Endothelial cell of umbilical vein (primary cell): ENCODE measurements at regions not wholly inside any gene's neighbourhood (a gene's known extent, or its start where the extent isn't known, plus 50 kb on each side); places are given as distances from the start of the nearest gene placed in this dataset.

Source experiments
- BruUV-seq: library from RNA; stranded (reverse); fragments of 400-500 nt; replicated peaks from 2 replicates; lab custom pipeline; 2021; lab: Mats Ljungman, UMichigan
- CTCF ChIA-PET: fragments of 300-600, 350-600 bp; sonication (Branson Sonifier 250); formaldehyde crosslinking; loops from one replicate; lab custom pipeline; 2021; ENCODE audit warnings: antibody characterized with exemption, inconsistent platforms; lab: Charles Lee
- POLR2A ChIA-PET: fragments of 300-600, 350-600 bp; sonication (Branson Sonifier 250); formaldehyde crosslinking; loops from one replicate; lab custom pipeline; 2021; ENCODE audit warnings: antibody characterized with exemption, inconsistent platforms; lab: Charles Lee
- DNase-seq: peaks from one replicate; pipeline ENCODE4 v3.0.0-alpha.2; 2011; ENCODE audit warnings: low read depth, low spot score
- FAIRE-seq: peaks from 2 replicates; lab custom pipeline; 2011; peaks lifted over from hg19 to GRCh38; lab: Jason Lieb, UNC
- H2AFZ ChIP-seq: 2 replicates; pipeline ENCODE4 v1.6.0; 2012; ENCODE audit warnings: low read depth, low read length, control low read depth, inconsistent platforms
- H3K27ac ChIP-seq: 2 replicates; pipeline ENCODE4 v1.5.1; 2011; ENCODE audit warnings: low read depth, mild to moderate bottlenecking, control low read depth, low read length, moderate library complexity; ENCODE audit not compliant: insufficient read depth
- H3K27me3 ChIP-seq, 2 experiments: 2 replicates each; pipeline versions ENCODE4 v1.6.0 to v1.6.1; 2011; ENCODE audit warnings: low read length in 2 of 2, mixed read lengths in 1 of 2; ENCODE audit not compliant: control insufficient read depth in 2 of 2, insufficient read depth in 2 of 2
- H3K36me3 ChIP-seq, 2 experiments: 2 replicates in 1 of 2; 3 replicates in 1 of 2; pipeline ENCODE4 v1.5.1; 2011; ENCODE audit warnings: low read length in 2 of 2, mild to moderate bottlenecking in 1 of 2, moderate library complexity in 1 of 2; ENCODE audit not compliant: control insufficient read depth in 2 of 2, insufficient read depth in 2 of 2; ENCODE audit errors: extremely low read depth in 1 of 2
- H3K4me1 ChIP-seq: 3 replicates; pipeline ENCODE4 v1.5.1; 2011; ENCODE audit warnings: mild to moderate bottlenecking, low read length; ENCODE audit not compliant: control insufficient read depth, insufficient read depth; ENCODE audit errors: extremely low read depth
- H3K4me2 ChIP-seq: 2 replicates; pipeline ENCODE4 v1.6.1; 2011; ENCODE audit warnings: low read length, control low read depth, mixed read lengths; ENCODE audit not compliant: insufficient read depth
- H3K4me3 ChIP-seq, 3 experiments: fragments of 200-600 bp in 1 of 3; sonication (generic), shearing (Covaris generic) in 1 of 3; replicated peaks in 1 of 3; 2 replicates each; pipeline ENCODE4 v1.5.1; 2011 to 2016; ENCODE audit warnings: control low read depth in 3 of 3, low read length in 3 of 3, mild to moderate bottlenecking in 2 of 3, inconsistent platforms in 1 of 3, low read depth in 1 of 3, moderate library complexity in 1 of 3; ENCODE audit not compliant: insufficient read depth in 1 of 3
- H3K79me2 ChIP-seq: 2 replicates; pipeline ENCODE4 v1.6.0; 2012; ENCODE audit warnings: low read length, inconsistent platforms; ENCODE audit not compliant: control insufficient read depth, insufficient read depth
- H3K9ac ChIP-seq: replicated peaks from 2 replicates; pipeline ENCODE3; 2011; ENCODE audit warnings: low read length, control low read depth; ENCODE audit not compliant: insufficient read depth; ENCODE audit errors: extremely low read depth
- H3K9me1 ChIP-seq: replicated peaks from 3 replicates; pipeline ENCODE4 v1.6.0; 2011; ENCODE audit warnings: mild to moderate bottlenecking, low read length; ENCODE audit not compliant: control insufficient read depth, insufficient read depth; ENCODE audit errors: extremely low read depth
- H3K9me3 ChIP-seq: replicated peaks from 2 replicates; pipeline ENCODE4 v1.5.1; 2012; ENCODE audit warnings: low read length, inconsistent platforms; ENCODE audit not compliant: control insufficient read depth, insufficient read depth
- H4K20me1 ChIP-seq: replicated peaks from 2 replicates; pipeline ENCODE3; 2011; ENCODE audit warnings: mild to moderate bottlenecking, low read length; ENCODE audit not compliant: control insufficient read depth, insufficient read depth; ENCODE audit errors: extremely low read depth
- FOS ChIP-seq: IDR thresholded peaks from 2 replicates; pipeline ENCODE4 v1.6.1; 2011; ENCODE audit warnings: mild to moderate bottlenecking, low read length, moderate library complexity, borderline replicate concordance; ENCODE audit not compliant: insufficient read depth
- JUN ChIP-seq: IDR thresholded peaks from 2 replicates; pipeline ENCODE4 v1.6.1; 2011; ENCODE audit warnings: borderline replicate concordance, low read depth; ENCODE audit not compliant: insufficient read length, insufficient read depth
- MYC ChIP-seq: IDR thresholded peaks from one replicate; pipeline ENCODE4 v1.6.1; 2011; ENCODE audit warnings: mild to moderate bottlenecking, low read depth, low read length
- POLR2A ChIP-seq: IDR thresholded peaks from 2 replicates; pipeline ENCODE4 v1.6.1; 2012; ENCODE audit warnings: low read depth, mild to moderate bottlenecking, control low read depth, low read length
- POLR2AphosphoS5 ChIP-seq: IDR thresholded peaks from 2 replicates; pipeline ENCODE4 v1.6.1; 2012; ENCODE audit warnings: low read depth, mild to moderate bottlenecking, control low read depth, low read length, moderate library complexity; ENCODE audit not compliant: insufficient read depth
- dilution Hi-C: fragments of 300-500 bp; cut with MboI; formaldehyde crosslinking; loops from one replicate; pipeline ENCODE4 v1.15.0; 2019; ENCODE audit warnings: low sequenced_read_pairs; ENCODE audit not compliant: extremely low pct_ligation_motif_present
- intact Hi-C: fragments of 100-400 bp; cut with micrococcal nuclease; formaldehyde crosslinking; loops from one replicate; pipeline ENCODE4 v1.10.0; 2022
- TF ChIP-seq, protein P1 (sequence below), 2 donors: IDR thresholded peaks; 1 replicate in 1 of 2; 2 replicates in 1 of 2; pipeline ENCODE4 v1.5.1; 2011; ENCODE audit warnings: low read length in 2 of 2, mild to moderate bottlenecking in 2 of 2, moderate library complexity in 2 of 2, control low read depth in 1 of 2, inconsistent platforms in 1 of 2, low read depth in 1 of 2; ENCODE audit not compliant: insufficient read depth in 1 of 2; ENCODE audit errors: extremely low read depth in 1 of 2
- TF ChIP-seq, protein P2 (sequence below): IDR thresholded peaks from 2 replicates; pipeline ENCODE4 v1.6.1; 2011; ENCODE audit not compliant: insufficient read depth, insufficient read length

DNA sequence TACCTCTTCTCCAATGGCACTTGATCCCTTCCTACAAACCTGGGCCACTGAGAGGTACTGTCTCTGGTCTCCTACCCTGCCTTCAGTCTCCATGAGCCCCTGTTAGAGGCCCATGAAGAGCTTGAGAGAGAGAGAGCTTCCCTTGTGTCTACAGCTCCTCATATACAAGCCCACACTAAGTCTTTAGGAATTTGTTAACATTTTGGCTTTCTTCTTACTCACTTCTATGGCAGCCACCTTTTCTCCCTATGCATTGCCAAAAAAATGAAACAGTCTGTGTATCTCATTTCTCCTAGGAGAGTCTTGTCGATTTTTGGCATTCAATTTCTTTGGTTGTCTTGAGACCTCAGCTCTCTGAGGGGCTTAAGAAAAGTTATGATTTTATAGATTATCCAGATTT lies 90.9 kb upstream of the LNX1 start:
- H3K4me1 ChIP-seq: no peaks in the 10 kb centered on the region
- H3K9ac ChIP-seq: no peak overlapping the region
- H3K9me3 ChIP-seq: no peaks in the 10 kb centered on the region
- no TSS peak for BruUV-seq
- H3K9me1 ChIP-seq: no peaks in the 10 kb centered on the region
- H3K79me2 ChIP-seq: no peaks in the 10 kb centered on the region
- no peak overlapping the region for H2AFZ ChIP-seq
- H3K27ac ChIP-seq: no peak overlapping the region
- POLR2A ChIA-PET: no interaction called here
- CTCF ChIA-PET: interaction anchor here (1.0 kb wide), 1 partner anchor 8 kb away, joined by 4 read pairs; no protein-coding TSS in a partner anchor
- DNase-seq: no peak
- no peak for TF ChIP-seq JUN
- TF ChIP-seq, protein P1, sequence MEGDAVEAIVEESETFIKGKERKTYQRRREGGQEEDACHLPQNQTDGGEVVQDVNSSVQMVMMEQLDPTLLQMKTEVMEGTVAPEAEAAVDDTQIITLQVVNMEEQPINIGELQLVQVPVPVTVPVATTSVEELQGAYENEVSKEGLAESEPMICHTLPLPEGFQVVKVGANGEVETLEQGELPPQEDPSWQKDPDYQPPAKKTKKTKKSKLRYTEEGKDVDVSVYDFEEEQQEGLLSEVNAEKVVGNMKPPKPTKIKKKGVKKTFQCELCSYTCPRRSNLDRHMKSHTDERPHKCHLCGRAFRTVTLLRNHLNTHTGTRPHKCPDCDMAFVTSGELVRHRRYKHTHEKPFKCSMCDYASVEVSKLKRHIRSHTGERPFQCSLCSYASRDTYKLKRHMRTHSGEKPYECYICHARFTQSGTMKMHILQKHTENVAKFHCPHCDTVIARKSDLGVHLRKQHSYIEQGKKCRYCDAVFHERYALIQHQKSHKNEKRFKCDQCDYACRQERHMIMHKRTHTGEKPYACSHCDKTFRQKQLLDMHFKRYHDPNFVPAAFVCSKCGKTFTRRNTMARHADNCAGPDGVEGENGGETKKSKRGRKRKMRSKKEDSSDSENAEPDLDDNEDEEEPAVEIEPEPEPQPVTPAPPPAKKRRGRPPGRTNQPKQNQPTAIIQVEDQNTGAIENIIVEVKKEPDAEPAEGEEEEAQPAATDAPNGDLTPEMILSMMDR (IDR thresholded peaks at IDR 0.05; ENCODE audit: extremely low read depth in 1 of 2, insufficient read depth in 1 of 2, low read depth in 1 of 2, low read length in 2 of 2): no peak
- TF ChIP-seq MYC: no peak
- TF ChIP-seq, protein P2, sequence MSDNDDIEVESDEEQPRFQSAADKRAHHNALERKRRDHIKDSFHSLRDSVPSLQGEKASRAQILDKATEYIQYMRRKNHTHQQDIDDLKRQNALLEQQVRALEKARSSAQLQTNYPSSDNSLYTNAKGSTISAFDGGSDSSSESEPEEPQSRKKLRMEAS: no peak
- TF ChIP-seq POLR2A: no peak
- TF ChIP-seq FOS: no peak
- no peak for TF ChIP-seq POLR2AphosphoS5
- H3K4me3 ChIP-seq: no peak overlapping the region
- no peaks in the 10 kb centered on the region for H3K36me3 ChIP-seq
- H4K20me1 ChIP-seq: no peaks in the 10 kb centered on the region
- no peak overlapping the region for H3K4me2 ChIP-seq
- FAIRE-seq: no peak
- H3K27me3 ChIP-seq: peaks cover 31 to 52% of the 10 kb centered on the region in 2 experiments
- dilution Hi-C loops: no loop called here
- intact Hi-C loops: no loop called here
